Mesothelial cell of epicardium (in vitro differentiated cells): ENCODE measurements at regions not wholly inside any gene's neighbourhood (a gene's known extent, or its start where the extent isn't known, plus 50 kb on each side); places are given as distances from the start of the nearest gene placed in this dataset.

ENCODE experiments used
- DNase-seq, 2 experiments: peaks; one replicate each; pipeline ENCODE4 v3.0.0; 2021; ENCODE audit warnings: low spot score in 2 of 2; ENCODE audit not compliant: unreplicated experiment in 2 of 2
- H3K27ac Mint-ChIP-seq: 2 replicates; pipeline ENCODE4 v1.8.0; 2021; ENCODE audit warnings: mixed read lengths
- H3K27me3 Mint-ChIP-seq: 2 replicates; pipeline ENCODE4 v1.8.0; 2021; ENCODE audit warnings: low read depth, mixed read lengths
- H3K36me3 Mint-ChIP-seq: 2 replicates; pipeline ENCODE4 v1.8.0; 2021; ENCODE audit warnings: mixed read lengths
- H3K4me1 Mint-ChIP-seq: 2 replicates; pipeline ENCODE4 v1.8.0; 2021; ENCODE audit warnings: mixed read lengths
- H3K4me3 Mint-ChIP-seq: 2 replicates; pipeline ENCODE4 v1.8.0; 2021; ENCODE audit warnings: mild to moderate bottlenecking, moderate library complexity, mixed read lengths
- H3K9me3 Mint-ChIP-seq: 2 replicates; pipeline ENCODE4 v1.8.0; 2021; ENCODE audit warnings: mixed read lengths
- TF ChIP-seq, protein P1 (sequence below): fragments of 200-600 bp; sonication (generic); IDR thresholded peaks from one replicate; pipeline ENCODE4 v1.5.0; 2021; ENCODE audit warnings: antibody characterized with exemption; ENCODE audit not compliant: unreplicated experiment

GRCh38 chr9:80595192-80595591 lies 1023.4 kb downstream of the TLE4 start:
- Mint-ChIP-seq H3K9me3 (peaks cover 8% of the 10 kb centered on the region), H3K36me3 (peaks cover 1% of the 10 kb centered on the region), H3K4me3 (no peak overlapping the region), H3K4me1 (peaks cover 6% of the 10 kb centered on the region), H3K27ac (no peak overlapping the region), H3K27me3 (no peaks in the 10 kb centered on the region)
- TF ChIP-seq, protein P1, sequence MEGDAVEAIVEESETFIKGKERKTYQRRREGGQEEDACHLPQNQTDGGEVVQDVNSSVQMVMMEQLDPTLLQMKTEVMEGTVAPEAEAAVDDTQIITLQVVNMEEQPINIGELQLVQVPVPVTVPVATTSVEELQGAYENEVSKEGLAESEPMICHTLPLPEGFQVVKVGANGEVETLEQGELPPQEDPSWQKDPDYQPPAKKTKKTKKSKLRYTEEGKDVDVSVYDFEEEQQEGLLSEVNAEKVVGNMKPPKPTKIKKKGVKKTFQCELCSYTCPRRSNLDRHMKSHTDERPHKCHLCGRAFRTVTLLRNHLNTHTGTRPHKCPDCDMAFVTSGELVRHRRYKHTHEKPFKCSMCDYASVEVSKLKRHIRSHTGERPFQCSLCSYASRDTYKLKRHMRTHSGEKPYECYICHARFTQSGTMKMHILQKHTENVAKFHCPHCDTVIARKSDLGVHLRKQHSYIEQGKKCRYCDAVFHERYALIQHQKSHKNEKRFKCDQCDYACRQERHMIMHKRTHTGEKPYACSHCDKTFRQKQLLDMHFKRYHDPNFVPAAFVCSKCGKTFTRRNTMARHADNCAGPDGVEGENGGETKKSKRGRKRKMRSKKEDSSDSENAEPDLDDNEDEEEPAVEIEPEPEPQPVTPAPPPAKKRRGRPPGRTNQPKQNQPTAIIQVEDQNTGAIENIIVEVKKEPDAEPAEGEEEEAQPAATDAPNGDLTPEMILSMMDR = no peak
- DNase-seq = no peak

DNA sequence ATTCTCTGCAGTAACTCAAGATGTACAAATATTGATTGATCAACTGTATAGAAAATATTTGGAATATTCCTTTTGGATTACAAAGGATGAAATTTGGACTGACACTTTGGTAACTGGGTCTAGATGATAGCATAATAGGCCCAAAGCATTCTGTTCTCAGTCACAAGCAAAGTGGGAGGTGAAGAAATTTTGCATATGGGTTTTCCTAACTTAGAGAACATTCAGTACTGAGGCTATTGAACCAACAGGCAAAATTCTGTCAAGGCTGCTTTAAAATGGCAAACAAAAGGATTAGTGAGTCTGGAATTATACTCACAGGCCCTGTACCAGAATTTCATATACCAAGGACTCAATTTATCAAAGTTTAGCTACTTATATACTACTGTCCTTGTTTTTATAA lies 1020.6 kb downstream of the TLE4 start:
- TF ChIP-seq, protein P1 = no peak
- Mint-ChIP-seq H3K4me1 (peaks cover 6% of the 10 kb centered on the region), H3K27ac (no peak overlapping the region), H3K27me3 (no peaks in the 10 kb centered on the region), H3K9me3 (peaks cover 8% of the 10 kb centered on the region), H3K4me3 (no peak overlapping the region), H3K36me3 (peaks cover 1% of the 10 kb centered on the region)
- DNase-seq = no peak

DNA sequence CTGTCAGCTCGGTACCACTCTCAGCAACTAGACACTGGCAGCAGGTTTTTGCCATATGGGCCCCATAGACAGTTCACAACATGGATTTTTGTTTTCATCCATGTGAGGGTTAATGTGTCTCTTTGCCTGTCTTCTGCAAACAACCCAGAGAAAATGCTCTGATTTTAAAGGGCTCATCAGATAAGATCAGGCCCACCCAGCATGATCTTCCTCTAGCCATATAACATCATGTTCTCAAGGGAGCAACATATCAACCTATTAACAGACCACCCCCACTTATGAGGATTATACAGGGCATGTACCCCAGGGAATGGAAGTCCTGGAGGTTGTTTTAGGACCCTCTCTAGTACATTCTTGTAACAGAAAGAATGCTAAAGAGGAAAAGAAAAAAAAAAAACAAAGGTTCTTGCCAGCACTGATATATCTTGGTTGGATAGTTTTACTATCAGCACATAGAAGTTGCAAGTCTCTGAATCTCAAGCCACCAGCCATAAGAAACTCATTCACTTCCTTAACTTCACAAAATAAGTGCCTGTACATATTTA lies 1015.1 kb downstream of the TLE4 start:
- Mint-ChIP-seq H3K36me3 (no peaks in the 10 kb centered on the region), H3K4me1 (peaks cover 8% of the 10 kb centered on the region), H3K27ac (no peak overlapping the region), H3K4me3 (no peak overlapping the region), H3K9me3 (no peaks in the 10 kb centered on the region), H3K27me3 (no peaks in the 10 kb centered on the region)
- TF ChIP-seq, protein P1 = no peak
- no peak for DNase-seq

GRCh38 chr9:80571953-80572352 lies 1000.2 kb downstream of the TLE4 start:
- Mint-ChIP-seq H3K9me3 (peaks cover 69% of the 10 kb centered on the region), H3K27ac (no peak overlapping the region), H3K27me3 (no peaks in the 10 kb centered on the region), H3K4me3 (no peak overlapping the region), H3K36me3 (peaks cover 33% of the 10 kb centered on the region), H3K4me1 (no peaks in the 10 kb centered on the region)
- TF ChIP-seq, protein P1 = no peak
- no peak for DNase-seq

DNA sequence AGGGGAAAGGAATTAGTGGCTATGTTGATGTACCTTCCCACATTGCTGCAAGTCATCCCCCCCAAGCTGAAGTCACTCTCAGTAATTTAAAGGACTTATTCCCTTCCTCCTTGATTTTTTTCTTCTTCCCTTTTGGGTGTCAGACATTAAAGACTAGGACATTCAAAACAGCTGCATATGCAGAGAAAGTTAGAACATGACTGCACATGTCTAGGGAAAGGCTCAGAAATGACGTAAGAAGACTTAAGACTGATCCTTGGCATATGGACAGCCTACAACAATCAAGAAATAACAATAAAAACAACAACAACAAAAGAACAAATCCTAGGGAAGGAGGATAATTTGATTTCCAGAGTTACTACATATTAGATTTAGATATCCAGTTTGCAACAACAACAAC lies 997.5 kb downstream of the TLE4 start:
- H3K9me3 Mint-ChIP-seq = peaks cover 50% of the 10 kb centered on the region
- no peaks in the 10 kb centered on the region for H3K27me3 Mint-ChIP-seq
- H3K27ac Mint-ChIP-seq = no peak overlapping the region
- H3K36me3 Mint-ChIP-seq = peaks cover 27% of the 10 kb centered on the region
- no peaks in the 10 kb centered on the region for H3K4me1 Mint-ChIP-seq
- no peak overlapping the region for H3K4me3 Mint-ChIP-seq
- DNase-seq = no peak
- TF ChIP-seq, protein P1 = no peak

DNA sequence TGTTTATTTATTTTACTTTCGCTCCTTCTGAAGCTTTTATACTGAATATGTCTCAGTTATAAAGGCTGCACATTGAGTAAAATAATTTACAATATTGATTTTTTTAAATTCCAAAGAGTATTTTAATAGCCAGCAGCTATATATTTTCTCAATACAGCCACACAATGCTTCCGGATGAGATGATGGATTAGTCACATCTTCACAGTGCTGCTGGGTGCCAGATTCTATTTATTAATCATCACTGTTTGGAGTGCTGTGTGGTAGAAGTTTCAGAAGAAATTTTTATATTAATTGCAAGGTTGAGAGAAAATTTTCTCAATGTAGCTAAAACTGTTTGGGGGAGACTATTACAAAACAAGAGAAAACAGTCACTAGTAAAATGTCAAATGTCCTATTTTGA lies 989.8 kb downstream of the TLE4 start:
- H3K4me3 Mint-ChIP-seq = no peak overlapping the region

More for the DNA sequence above, 989.8 kb downstream of the TLE4 start:
- no peak overlapping the region for H3K27ac Mint-ChIP-seq
- TF ChIP-seq, protein P1 = no peak
- no peaks in the 10 kb centered on the region for H3K36me3 Mint-ChIP-seq
- DNase-seq = no peak
- peaks cover 6% of the 10 kb centered on the region for H3K9me3 Mint-ChIP-seq
- no peaks in the 10 kb centered on the region for H3K27me3 Mint-ChIP-seq
- no peaks in the 10 kb centered on the region for H3K4me1 Mint-ChIP-seq
